ENCODE measurements at regions not wholly inside any gene's neighbourhood (a gene's known extent, or its start where the extent isn't known, plus 50 kb on each side); places are given as distances from the start of the nearest gene placed in this dataset.

- peaks cover 0 to 9% (median 3%) of the 10 kb centered on the region in 4 donors for H3K4me1 ChIP-seq
- TF ChIP-seq, protein P1, sequence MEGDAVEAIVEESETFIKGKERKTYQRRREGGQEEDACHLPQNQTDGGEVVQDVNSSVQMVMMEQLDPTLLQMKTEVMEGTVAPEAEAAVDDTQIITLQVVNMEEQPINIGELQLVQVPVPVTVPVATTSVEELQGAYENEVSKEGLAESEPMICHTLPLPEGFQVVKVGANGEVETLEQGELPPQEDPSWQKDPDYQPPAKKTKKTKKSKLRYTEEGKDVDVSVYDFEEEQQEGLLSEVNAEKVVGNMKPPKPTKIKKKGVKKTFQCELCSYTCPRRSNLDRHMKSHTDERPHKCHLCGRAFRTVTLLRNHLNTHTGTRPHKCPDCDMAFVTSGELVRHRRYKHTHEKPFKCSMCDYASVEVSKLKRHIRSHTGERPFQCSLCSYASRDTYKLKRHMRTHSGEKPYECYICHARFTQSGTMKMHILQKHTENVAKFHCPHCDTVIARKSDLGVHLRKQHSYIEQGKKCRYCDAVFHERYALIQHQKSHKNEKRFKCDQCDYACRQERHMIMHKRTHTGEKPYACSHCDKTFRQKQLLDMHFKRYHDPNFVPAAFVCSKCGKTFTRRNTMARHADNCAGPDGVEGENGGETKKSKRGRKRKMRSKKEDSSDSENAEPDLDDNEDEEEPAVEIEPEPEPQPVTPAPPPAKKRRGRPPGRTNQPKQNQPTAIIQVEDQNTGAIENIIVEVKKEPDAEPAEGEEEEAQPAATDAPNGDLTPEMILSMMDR (IDR thresholded peaks at IDR 0.05) = no peak
- intact Hi-C loops (cut with DNase I; ENCODE audit: low total_unique reads) = no loop called here
- no peaks in the 10 kb centered on the region for H3K9me3 ChIP-seq
- no peak overlapping the region for H3K4me3 ChIP-seq
- DNase-seq = no peak
- H3K27me3 ChIP-seq = no peaks in the 10 kb centered on the region
- no peaks in the 10 kb centered on the region for H3K36me3 ChIP-seq
- no peak overlapping the region for H3K27ac ChIP-seq
These were observed 350.5 kb upstream of the THBS1 start for GRCh38 chr15:39230205-39230907.

DNA sequence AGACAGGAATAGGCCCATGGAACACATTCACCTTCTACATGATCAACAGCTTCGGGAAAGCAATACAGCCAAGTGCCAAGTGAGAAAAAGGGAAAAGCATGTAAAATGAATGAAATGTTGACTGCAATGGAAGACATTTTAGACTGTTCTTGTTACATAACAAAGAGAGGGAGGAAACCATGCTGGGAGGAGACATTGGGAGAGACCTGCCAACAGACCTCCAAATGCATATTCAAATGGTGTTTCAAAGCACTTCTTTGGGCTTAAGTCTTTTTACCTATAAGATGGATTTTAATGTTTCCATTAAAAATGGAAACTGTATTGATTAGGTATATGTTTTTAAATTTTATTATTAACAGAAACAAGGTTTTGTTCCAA, 350.0 kb upstream of the THBS1 start:
- H3K36me3 ChIP-seq = no peaks in the 10 kb centered on the region
- H3K4me3 ChIP-seq = no peak overlapping the region
- peaks cover 0 to 9% (median 3%) of the 10 kb centered on the region in 4 donors for H3K4me1 ChIP-seq
- intact Hi-C loops (cut with DNase I; ENCODE audit: low total_unique reads) = no loop called here
- no peak overlapping the region for H3K27ac ChIP-seq
- H3K9me3 ChIP-seq = no peaks in the 10 kb centered on the region
- TF ChIP-seq, protein P1 (IDR thresholded peaks at IDR 0.05) = no peak
- no peaks in the 10 kb centered on the region for H3K27me3 ChIP-seq
- no peak for DNase-seq

DNA sequence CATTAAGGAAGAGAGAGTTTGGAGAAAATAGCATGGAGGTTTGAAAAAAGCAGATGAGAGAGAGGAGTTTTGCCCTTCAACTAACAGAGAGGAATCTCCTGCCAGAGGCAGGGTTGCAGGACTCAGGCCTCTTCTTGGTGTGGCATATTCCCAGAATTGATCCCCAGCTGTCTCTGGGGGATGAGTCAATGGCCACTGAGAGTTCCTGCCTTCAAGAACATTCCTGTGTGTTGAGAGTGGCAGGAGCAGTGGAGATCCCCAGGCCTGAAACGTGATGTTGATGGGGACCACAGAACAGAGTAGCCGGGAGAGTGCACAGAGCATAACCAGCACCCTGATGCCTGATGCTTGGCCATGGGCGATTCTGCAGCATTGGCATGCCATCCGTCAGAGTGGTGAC, 348.4 kb upstream of the THBS1 start:
- Histone ChIP-seq H3K9me3 (no peaks in the 10 kb centered on the region), H3K27me3 (no peaks in the 10 kb centered on the region), H3K36me3 (no peaks in the 10 kb centered on the region), H3K27ac (no peak overlapping the region), H3K4me1 (peaks cover 0 to 9% (median 3%) of the 10 kb centered on the region in 4 donors), H3K4me3 (no peak overlapping the region)
- intact Hi-C loops (cut with DNase I; ENCODE audit: low total_unique reads) = no loop called here
- TF ChIP-seq, protein P1 (IDR thresholded peaks at IDR 0.05) = no peak
- no peak for DNase-seq

DNA sequence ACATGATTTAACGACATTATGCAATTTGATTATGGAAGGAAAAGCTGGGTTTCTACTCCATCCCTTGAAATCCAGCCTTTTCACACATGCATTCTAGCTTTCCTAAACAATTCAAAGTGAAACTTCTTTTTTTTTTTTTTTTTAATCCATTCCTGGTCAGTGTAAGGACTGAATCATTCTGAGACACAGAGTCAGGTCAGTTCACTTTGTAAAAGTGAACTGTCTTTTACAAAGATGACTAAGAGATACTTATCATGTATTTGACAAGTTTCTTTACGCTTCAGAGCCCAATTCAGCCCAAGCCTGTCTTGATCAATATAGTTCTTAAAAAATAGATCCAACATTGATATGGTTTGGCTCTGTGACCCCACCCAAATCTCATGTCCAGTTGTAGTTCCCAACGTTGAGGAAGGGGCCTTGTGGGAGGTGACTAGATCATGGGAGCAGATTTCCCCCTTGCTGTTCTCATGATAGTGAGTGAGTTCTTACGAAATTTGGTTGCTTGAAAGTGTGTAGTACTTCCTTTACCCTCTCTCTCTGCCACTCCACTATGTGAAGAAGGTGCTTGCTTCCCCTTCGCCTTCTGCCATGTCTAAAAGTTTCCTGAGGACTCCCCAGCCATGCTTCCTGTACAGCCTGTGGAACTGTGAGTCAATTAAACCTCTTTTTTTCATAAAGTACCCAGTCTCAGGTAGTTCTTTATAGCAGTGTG, 345.6 kb upstream of the THBS1 start:
- no peaks in the 10 kb centered on the region for H3K27me3 ChIP-seq
- peaks cover 0 to 9% (median 3%) of the 10 kb centered on the region in 4 donors for H3K4me1 ChIP-seq
- H3K27ac ChIP-seq = no peak overlapping the region
- H3K36me3 ChIP-seq = no peaks in the 10 kb centered on the region
- no peak overlapping the region for H3K4me3 ChIP-seq
- intact Hi-C loops (cut with DNase I; ENCODE audit: low total_unique reads) = no loop called here
- TF ChIP-seq, protein P1 (IDR thresholded peaks at IDR 0.05) = no peak
- no peaks in the 10 kb centered on the region for H3K9me3 ChIP-seq
- no peak for DNase-seq

- Histone ChIP-seq H3K36me3 (no peaks in the 10 kb centered on the region), H3K4me3 (no peak overlapping the region), H3K27me3 (no peaks in the 10 kb centered on the region), H3K9me3 (no peaks in the 10 kb centered on the region), H3K4me1 (peaks cover 0 to 6% (median 3%) of the 10 kb centered on the region in 4 donors), H3K27ac (no peak overlapping the region)
- TF ChIP-seq, protein P1 (IDR thresholded peaks at IDR 0.05) = no peak
- intact Hi-C loops (cut with DNase I; ENCODE audit: low total_unique reads) = no loop called here
- DNase-seq = no peak
These were observed 344.5 kb upstream of the THBS1 start for GRCh38 chr15:39236375-39236774.
